MCF 10A (cell line): ENCODE measurements at regions not wholly inside any gene's neighbourhood (a gene's known extent, or its start where the extent isn't known, plus 50 kb on each side); places are given as distances from the start of the nearest gene placed in this dataset.

ENCODE experiments used
- BruUV-seq: library from RNA; stranded (reverse); fragments of 400-500 nt; replicated peaks from 2 replicates; lab custom pipeline; 2021; lab: Mats Ljungman, UMichigan
- CTCF ChIA-PET: fragments of 300-600 bp; sonication (Branson Sonifier 250); formaldehyde crosslinking; extraction: SDS; loops from one replicate; lab custom pipeline; 2021; ENCODE audit warnings: antibody characterized with exemption, inconsistent platforms; lab: Yijun Ruan, JAX
- POLR2A ChIA-PET: fragments of 300-600, 350-650 bp; sonication (Branson Sonifier 250); formaldehyde crosslinking; extraction: SDS; loops from one replicate; lab custom pipeline; 2020; ENCODE audit warnings: antibody characterized with exemption, inconsistent platforms; lab: Yijun Ruan, JAX
- DNase-seq: peaks from one replicate; pipeline ENCODE4 v3.0.0-alpha.2; 2018; ENCODE audit not compliant: unreplicated experiment
- H3K27ac Mint-ChIP-seq: one replicate; pipeline ENCODE4 v1.8.0; 2022; ENCODE audit warnings: mild to moderate bottlenecking, low read depth, mixed read lengths; ENCODE audit not compliant: unreplicated experiment
- H3K27me3 Mint-ChIP-seq: one replicate; pipeline ENCODE4 v1.8.0; 2022; ENCODE audit warnings: mixed read lengths; ENCODE audit not compliant: insufficient read depth, unreplicated experiment
- H3K36me3 Mint-ChIP-seq: one replicate; pipeline ENCODE4 v1.8.0; 2022; ENCODE audit warnings: mild to moderate bottlenecking, moderate library complexity, mixed read lengths; ENCODE audit not compliant: insufficient read depth, unreplicated experiment
- H3K4me1 Mint-ChIP-seq: one replicate; pipeline ENCODE4 v1.8.0; 2022; ENCODE audit warnings: mixed read lengths; ENCODE audit not compliant: insufficient read depth, unreplicated experiment
- H3K4me3 Mint-ChIP-seq: one replicate; pipeline ENCODE4 v1.8.0; 2022; ENCODE audit warnings: mild to moderate bottlenecking, moderate library complexity, mixed read lengths; ENCODE audit not compliant: unreplicated experiment
- H3K9me3 Mint-ChIP-seq: one replicate; pipeline ENCODE4 v1.8.0; 2022; ENCODE audit warnings: mixed read lengths; ENCODE audit not compliant: unreplicated experiment
- intact Hi-C: fragments of 100-400 bp; cut with micrococcal nuclease; formaldehyde crosslinking; loops from 2 replicates; pipeline ENCODE4 v1.14.1; 2022
- TF ChIP-seq, protein P1 (sequence below): fragments of 200-600 bp; IDR thresholded peaks from one replicate; pipeline ENCODE4 v1.8.0; 2022; ENCODE audit warnings: antibody characterized with exemption, mild to moderate bottlenecking; ENCODE audit not compliant: unreplicated experiment

DNA sequence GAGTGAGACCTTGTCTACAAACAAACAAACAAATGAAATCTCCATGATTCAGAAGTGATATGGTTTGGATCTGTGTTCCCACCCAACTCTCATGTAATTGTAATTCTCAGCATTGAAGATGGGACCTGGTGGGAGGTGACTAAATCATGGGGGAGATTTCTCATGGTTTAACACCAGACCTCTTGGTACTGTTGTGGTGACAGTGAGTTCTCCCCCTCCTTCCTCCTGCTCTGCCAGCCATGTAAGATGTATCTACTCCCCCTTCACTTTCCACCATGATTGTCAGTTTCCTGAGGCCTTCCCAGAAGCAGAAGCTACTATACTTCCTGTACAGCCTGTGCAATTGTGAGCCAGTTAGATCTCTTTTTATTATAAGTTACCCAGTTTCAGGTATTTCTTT lies 438.4 kb upstream of the THBS1 start:
- BruUV-seq: no TSS peak
- ChIA-PET POLR2A (no interaction called here), CTCF (interaction anchor here (0.7 kb wide), 1 partner anchor 15 kb away, joined by 3 read pairs; no protein-coding TSS in a partner anchor)
- TF ChIP-seq, protein P1, sequence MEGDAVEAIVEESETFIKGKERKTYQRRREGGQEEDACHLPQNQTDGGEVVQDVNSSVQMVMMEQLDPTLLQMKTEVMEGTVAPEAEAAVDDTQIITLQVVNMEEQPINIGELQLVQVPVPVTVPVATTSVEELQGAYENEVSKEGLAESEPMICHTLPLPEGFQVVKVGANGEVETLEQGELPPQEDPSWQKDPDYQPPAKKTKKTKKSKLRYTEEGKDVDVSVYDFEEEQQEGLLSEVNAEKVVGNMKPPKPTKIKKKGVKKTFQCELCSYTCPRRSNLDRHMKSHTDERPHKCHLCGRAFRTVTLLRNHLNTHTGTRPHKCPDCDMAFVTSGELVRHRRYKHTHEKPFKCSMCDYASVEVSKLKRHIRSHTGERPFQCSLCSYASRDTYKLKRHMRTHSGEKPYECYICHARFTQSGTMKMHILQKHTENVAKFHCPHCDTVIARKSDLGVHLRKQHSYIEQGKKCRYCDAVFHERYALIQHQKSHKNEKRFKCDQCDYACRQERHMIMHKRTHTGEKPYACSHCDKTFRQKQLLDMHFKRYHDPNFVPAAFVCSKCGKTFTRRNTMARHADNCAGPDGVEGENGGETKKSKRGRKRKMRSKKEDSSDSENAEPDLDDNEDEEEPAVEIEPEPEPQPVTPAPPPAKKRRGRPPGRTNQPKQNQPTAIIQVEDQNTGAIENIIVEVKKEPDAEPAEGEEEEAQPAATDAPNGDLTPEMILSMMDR: no peak
- no peak overlapping the region for H3K27ac Mint-ChIP-seq
- no peak overlapping the region for H3K4me3 Mint-ChIP-seq
- DNase-seq: no peak
- peaks cover 8% of the 10 kb centered on the region for H3K4me1 Mint-ChIP-seq
- H3K36me3 Mint-ChIP-seq: no peaks in the 10 kb centered on the region
- no peaks in the 10 kb centered on the region for H3K9me3 Mint-ChIP-seq
- no peaks in the 10 kb centered on the region for H3K27me3 Mint-ChIP-seq
- intact Hi-C loops: no loop called here

DNA sequence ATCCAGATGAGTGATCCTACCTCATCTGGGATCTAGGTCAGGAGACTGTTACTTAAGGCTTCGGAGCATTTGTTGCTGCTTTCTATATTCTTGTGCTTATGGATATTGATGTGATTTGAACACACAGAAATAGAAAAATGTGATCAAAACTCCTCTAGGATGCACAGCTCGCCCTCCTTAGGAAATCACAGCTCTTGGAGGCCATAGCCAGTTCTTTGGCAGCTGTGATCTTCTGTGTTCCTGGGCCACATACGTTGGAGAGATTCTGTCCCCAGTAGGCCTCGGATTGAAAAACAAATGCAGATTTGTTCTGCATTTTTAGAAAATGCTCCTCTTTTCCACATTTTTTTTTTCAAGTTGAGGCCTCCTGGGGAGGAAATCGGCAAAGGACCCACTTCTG lies 437.4 kb upstream of the THBS1 start:
- no TSS peak for BruUV-seq
- Mint-ChIP-seq H3K4me3 (no peak overlapping the region), H3K4me1 (peaks cover 8% of the 10 kb centered on the region), H3K27me3 (no peaks in the 10 kb centered on the region), H3K9me3 (no peaks in the 10 kb centered on the region), H3K27ac (no peak overlapping the region), H3K36me3 (no peaks in the 10 kb centered on the region)
- TF ChIP-seq, protein P1: no peak
- CTCF ChIA-PET: interaction anchor here (1.0 kb wide), 1 partner anchor 139 kb away, joined by 3 read pairs; no protein-coding TSS in a partner anchor
- DNase-seq: no peak
- intact Hi-C loops: no loop called here
- POLR2A ChIA-PET: no interaction called here

DNA sequence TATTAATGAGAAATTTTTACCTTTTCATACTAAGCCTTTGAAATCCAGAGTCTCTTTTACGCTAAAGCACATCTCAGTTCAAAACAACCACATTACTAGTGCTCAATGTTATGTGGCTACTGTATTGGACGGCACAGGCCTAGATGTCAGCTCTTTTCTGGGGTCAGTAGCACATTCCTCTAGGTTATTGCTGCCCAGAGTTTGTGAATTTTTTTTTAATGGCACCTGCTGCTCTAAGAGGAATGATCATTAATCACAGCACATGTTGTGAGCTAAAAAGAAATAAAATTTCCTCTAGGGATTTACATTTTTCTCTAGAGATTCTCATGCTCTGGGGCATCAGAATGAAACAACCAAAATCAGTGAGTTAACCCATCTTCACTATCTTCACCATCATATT lies 436.8 kb upstream of the THBS1 start:
- CTCF ChIA-PET: no interaction called here
- no peaks in the 10 kb centered on the region for H3K36me3 Mint-ChIP-seq
- H3K27ac Mint-ChIP-seq: no peak overlapping the region
- TF ChIP-seq, protein P1: no peak
- DNase-seq: no peak
- peaks cover 8% of the 10 kb centered on the region for H3K4me1 Mint-ChIP-seq
- BruUV-seq: no TSS peak
- H3K9me3 Mint-ChIP-seq: no peaks in the 10 kb centered on the region
- no peak overlapping the region for H3K4me3 Mint-ChIP-seq
- H3K27me3 Mint-ChIP-seq: no peaks in the 10 kb centered on the region
- intact Hi-C loops: no loop called here
- POLR2A ChIA-PET: no interaction called here

DNA sequence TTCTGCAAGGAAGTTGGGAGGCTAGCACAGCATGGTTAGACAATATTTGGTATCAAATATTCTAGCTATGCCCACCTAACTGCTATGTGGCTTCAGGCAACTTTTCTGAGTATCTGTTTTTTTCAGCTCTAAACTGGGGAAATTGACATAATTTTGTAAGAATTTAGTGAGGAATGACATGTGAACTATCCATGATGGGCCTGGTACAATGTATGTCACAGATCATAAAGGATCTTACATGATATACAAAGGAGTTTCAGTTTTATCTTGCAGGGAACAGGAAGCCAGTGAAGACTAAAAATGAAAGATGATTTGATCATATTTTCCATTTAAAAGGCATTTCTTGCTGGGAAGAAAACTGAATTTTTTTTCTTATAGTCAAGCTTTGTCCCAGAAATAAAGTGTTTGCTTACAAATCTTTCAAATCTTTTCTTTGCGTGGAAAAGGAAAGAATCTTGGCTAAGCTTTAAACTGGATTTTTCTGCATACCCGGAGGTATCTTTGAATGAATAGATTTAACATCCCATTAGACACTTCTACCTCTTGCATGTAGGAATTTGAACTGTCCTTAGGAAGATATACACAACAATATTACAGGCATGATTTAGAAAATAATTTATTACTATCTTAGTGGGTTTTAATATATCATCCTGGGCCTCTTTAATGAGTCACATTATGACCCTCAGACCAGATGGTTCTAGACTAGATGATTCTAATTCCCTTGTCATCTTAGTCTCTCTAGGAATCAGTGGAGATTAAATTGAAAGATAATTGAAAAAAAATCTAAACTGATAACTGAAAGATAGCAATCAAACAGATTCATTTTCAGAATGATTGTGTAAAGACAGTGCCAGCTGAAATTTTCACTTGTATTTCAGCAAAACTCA lies 436.0 kb upstream of the THBS1 start:
- no peak overlapping the region for H3K4me3 Mint-ChIP-seq
- H3K36me3 Mint-ChIP-seq: no peaks in the 10 kb centered on the region
- H3K27me3 Mint-ChIP-seq: no peaks in the 10 kb centered on the region
- BruUV-seq: no TSS peak
- DNase-seq: no peak
- no peak overlapping the region for H3K27ac Mint-ChIP-seq
- intact Hi-C loops: no loop called here
- TF ChIP-seq, protein P1: no peak
- H3K4me1 Mint-ChIP-seq: peaks cover 8% of the 10 kb centered on the region
- ChIA-PET POLR2A (no interaction called here), CTCF (interaction anchor here (0.6 kb wide), 2 partner anchors 463 to 705 kb away, joined by 3 read pairs; no protein-coding TSS in a partner anchor)
- no peaks in the 10 kb centered on the region for H3K9me3 Mint-ChIP-seq
